ENCODE measurements at regions not wholly inside any gene's neighbourhood (a gene's known extent, or its start where the extent isn't known, plus 50 kb on each side); places are given as distances from the start of the nearest gene placed in this dataset.

- no peak overlapping the region for H3K4me3 ChIP-seq (ENCODE audit: low read depth, low read length)
- TF ChIP-seq CTCF (IDR thresholded peaks at IDR 0.05; ENCODE audit: insufficient read depth, low read depth, low read length), result no peak
- no peak for DNase-seq (ENCODE audit: low read depth)
Observed at GRCh38 chr2:18723219-18723618, 133.8 kb upstream of the NT5C1B start.

- TF ChIP-seq CTCF (IDR thresholded peaks at IDR 0.05; ENCODE audit: insufficient read depth, low read depth, low read length), result no peak
- no peak for DNase-seq (ENCODE audit: low read depth)
- no peak overlapping the region for H3K4me3 ChIP-seq (ENCODE audit: low read depth, low read length)
Observed at GRCh38 chr2:18722101-18722500, 132.7 kb upstream of the NT5C1B start.

- H3K4me3 ChIP-seq (ENCODE audit: low read depth, low read length), result no peak overlapping the region
- TF ChIP-seq CTCF (IDR thresholded peaks at IDR 0.05; ENCODE audit: insufficient read depth, low read depth, low read length), result no peak
- DNase-seq (ENCODE audit: low read depth), result no peak
Observed at GRCh38 chr2:18721038-18721922, 131.9 kb upstream of the NT5C1B start.

- peak; percentile 57 for DNase-seq (ENCODE audit: low read depth)
- no peak for TF ChIP-seq CTCF (IDR thresholded peaks at IDR 0.05; ENCODE audit: insufficient read depth, low read depth, low read length)
- no peak overlapping the region for H3K4me3 ChIP-seq (ENCODE audit: low read depth, low read length)
Observed at GRCh38 chr2:18719978-18720775, 130.8 kb upstream of the NT5C1B start.

GRCh38 chr2:18708203-18708715 is 118.9 kb upstream of the NT5C1B start:
- DNase-seq (ENCODE audit: low read depth), result no peak
- H3K4me3 ChIP-seq (ENCODE audit: low read depth, low read length), result no peak overlapping the region
- no peak for TF ChIP-seq CTCF (IDR thresholded peaks at IDR 0.05; ENCODE audit: insufficient read depth, low read depth, low read length)

GRCh38 chr2:18706001-18706400 is 116.6 kb upstream of the NT5C1B start:
- TF ChIP-seq CTCF (IDR thresholded peaks at IDR 0.05; ENCODE audit: insufficient read depth, low read depth, low read length), result no peak
- no peak overlapping the region for H3K4me3 ChIP-seq (ENCODE audit: low read depth, low read length)
- no peak for DNase-seq (ENCODE audit: low read depth)

Measured in fibroblast of villous mesenchyme (primary cell).